ENCODE measurements at regions not wholly inside any gene's neighbourhood (a gene's known extent, or its start where the extent isn't known, plus 50 kb on each side); places are given as distances from the start of the nearest gene placed in this dataset.

- TF ChIP-seq FOXP2 (optimal IDR thresholded peaks at IDR 0.05; ENCODE audit: borderline replicate concordance, extremely low read depth, extremely low read length, insufficient read depth) (no peak), SIN3A (IDR thresholded peaks at IDR 0.05; ENCODE audit: borderline replicate concordance, insufficient read depth, low read length) (no peak), POLR2AphosphoS5 (IDR thresholded peaks at IDR 0.05; ENCODE audit: low read depth, low read length) (no peak), TAF1 (IDR thresholded peaks at IDR 0.05; ENCODE audit: borderline replicate concordance, insufficient read depth, low read length) (no peak), REST (IDR thresholded peaks at IDR 0.05; ENCODE audit: insufficient read depth in 1 of 2, low read depth in 2 of 2, low read length in 2 of 2) (no peak)
Measured at GRCh38 chr2:43171789-43172188, 54.6 kb downstream of the ZFP36L2 start.

GRCh38 chr2:43170405-43171105, 55.9 kb downstream of the ZFP36L2 start:
- TF ChIP-seq FOXP2 (optimal IDR thresholded peaks at IDR 0.05; ENCODE audit: borderline replicate concordance, extremely low read depth, extremely low read length, insufficient read depth) (no peak), SIN3A (IDR thresholded peaks at IDR 0.05; ENCODE audit: borderline replicate concordance, insufficient read depth, low read length) (no peak), POLR2AphosphoS5 (IDR thresholded peaks at IDR 0.05; ENCODE audit: low read depth, low read length) (no peak), REST (IDR thresholded peaks at IDR 0.05; ENCODE audit: insufficient read depth in 1 of 2, low read depth in 2 of 2, low read length in 2 of 2) (no peak), TAF1 (IDR thresholded peaks at IDR 0.05; ENCODE audit: borderline replicate concordance, insufficient read depth, low read length) (no peak)

GRCh38 chr2:43169987-43170386, 56.4 kb downstream of the ZFP36L2 start:
- TF ChIP-seq SIN3A (IDR thresholded peaks at IDR 0.05; ENCODE audit: borderline replicate concordance, insufficient read depth, low read length) = no peak
- TF ChIP-seq REST (IDR thresholded peaks at IDR 0.05; ENCODE audit: insufficient read depth in 1 of 2, low read depth in 2 of 2, low read length in 2 of 2) = no peak
- TF ChIP-seq TAF1 (IDR thresholded peaks at IDR 0.05; ENCODE audit: borderline replicate concordance, insufficient read depth, low read length) = no peak
- no peak for TF ChIP-seq FOXP2 (optimal IDR thresholded peaks at IDR 0.05; ENCODE audit: borderline replicate concordance, extremely low read depth, extremely low read length, insufficient read depth)
- no peak for TF ChIP-seq POLR2AphosphoS5 (IDR thresholded peaks at IDR 0.05; ENCODE audit: low read depth, low read length)

GRCh38 chr2:43169099-43169945, 57.1 kb downstream of the ZFP36L2 start:
- TF ChIP-seq TAF1 (IDR thresholded peaks at IDR 0.05; ENCODE audit: borderline replicate concordance, insufficient read depth, low read length) = no peak
- no peak for TF ChIP-seq REST (IDR thresholded peaks at IDR 0.05; ENCODE audit: insufficient read depth in 1 of 2, low read depth in 2 of 2, low read length in 2 of 2)
- no peak for TF ChIP-seq SIN3A (IDR thresholded peaks at IDR 0.05; ENCODE audit: borderline replicate concordance, insufficient read depth, low read length)
- TF ChIP-seq FOXP2 (optimal IDR thresholded peaks at IDR 0.05; ENCODE audit: borderline replicate concordance, extremely low read depth, extremely low read length, insufficient read depth) = no peak
- no peak for TF ChIP-seq POLR2AphosphoS5 (IDR thresholded peaks at IDR 0.05; ENCODE audit: low read depth, low read length)

Data from PFSK-1 (cell line).